ENCODE measurements at regions not wholly inside any gene's neighbourhood (a gene's known extent, or its start where the extent isn't known, plus 50 kb on each side); places are given as distances from the start of the nearest gene placed in this dataset.
"Not testable (repeated sequence)": the region's sequence is repeated elsewhere in the genome, so short reads cannot be mapped to it uniquely, and the experiment has no call there.

GRCh38 chr16:85529489-85530369 is 83.4 kb upstream of the GSE1 start:
- DNase-seq: no peak

GRCh38 chr16:85530370-85530739 is 82.8 kb upstream of the GSE1 start:
- no peak for DNase-seq

- no peak for DNase-seq
These were observed 81.6 kb upstream of the GSE1 start for GRCh38 chr16:85531516-85531915.

- no peak for DNase-seq
These were observed 81.0 kb upstream of the GSE1 start for GRCh38 chr16:85532147-85532546.

- DNase-seq: not testable (repeated sequence)
These were observed 79.5 kb upstream of the GSE1 start for GRCh38 chr16:85533593-85533992.

- no peak for DNase-seq
These were observed 78.4 kb upstream of the GSE1 start for GRCh38 chr16:85534536-85535351.

GRCh38 chr16:85535352-85536072 is 77.6 kb upstream of the GSE1 start:
- no peak for DNase-seq

GRCh38 chr16:85536073-85536410 is 77.1 kb upstream of the GSE1 start:
- peak in 1 of 56 donors; percentile 24 for DNase-seq

- no peak for DNase-seq
These were observed 76.5 kb upstream of the GSE1 start for GRCh38 chr16:85536411-85537330.

- no peak for DNase-seq
These were observed 75.8 kb upstream of the GSE1 start for GRCh38 chr16:85537331-85537788.

GRCh38 chr16:85537795-85538401 is 75.2 kb upstream of the GSE1 start:
- DNase-seq: peak in 1 of 56 donors; percentile 27

- DNase-seq: no peak
These were observed 74.0 kb upstream of the GSE1 start for GRCh38 chr16:85539084-85539483.

GRCh38 chr16:85539629-85540291 is 73.4 kb upstream of the GSE1 start:
- no peak for DNase-seq

GRCh38 chr16:85541181-85541580 is 71.9 kb upstream of the GSE1 start:
- DNase-seq: no peak

- no peak for DNase-seq
These were observed 71.5 kb upstream of the GSE1 start for GRCh38 chr16:85541619-85541979.

GRCh38 chr16:85541980-85542900 is 70.9 kb upstream of the GSE1 start:
- DNase-seq: no peak

- no peak for DNase-seq
These were observed 69.6 kb upstream of the GSE1 start for GRCh38 chr16:85543536-85543935.

- no peak for DNase-seq
These were observed 69.1 kb upstream of the GSE1 start for GRCh38 chr16:85544016-85544415.

GRCh38 chr16:85544668-85545067 is 68.5 kb upstream of the GSE1 start:
- DNase-seq: no peak
